C4-2B (cell line): ENCODE measurements at regions not wholly inside any gene's neighbourhood (a gene's known extent, or its start where the extent isn't known, plus 50 kb on each side); places are given as distances from the start of the nearest gene placed in this dataset.

Source experiments
- H3K27ac ChIP-seq: fragments of 450-650 bp; 2 replicates; pipeline ENCODE4 v1.5.1; 2017
- ZFX ChIP-seq: fragments of 450-650 bp; IDR thresholded peaks from 2 replicates; pipeline ENCODE4 v1.6.1; 2017
- TF ChIP-seq, protein P1 (sequence below): fragments of 450-650 bp; conservative IDR thresholded peaks from 2 replicates; pipeline ENCODE4 v1.5.1; 2017; ENCODE audit warnings: mild to moderate bottlenecking

DNA sequence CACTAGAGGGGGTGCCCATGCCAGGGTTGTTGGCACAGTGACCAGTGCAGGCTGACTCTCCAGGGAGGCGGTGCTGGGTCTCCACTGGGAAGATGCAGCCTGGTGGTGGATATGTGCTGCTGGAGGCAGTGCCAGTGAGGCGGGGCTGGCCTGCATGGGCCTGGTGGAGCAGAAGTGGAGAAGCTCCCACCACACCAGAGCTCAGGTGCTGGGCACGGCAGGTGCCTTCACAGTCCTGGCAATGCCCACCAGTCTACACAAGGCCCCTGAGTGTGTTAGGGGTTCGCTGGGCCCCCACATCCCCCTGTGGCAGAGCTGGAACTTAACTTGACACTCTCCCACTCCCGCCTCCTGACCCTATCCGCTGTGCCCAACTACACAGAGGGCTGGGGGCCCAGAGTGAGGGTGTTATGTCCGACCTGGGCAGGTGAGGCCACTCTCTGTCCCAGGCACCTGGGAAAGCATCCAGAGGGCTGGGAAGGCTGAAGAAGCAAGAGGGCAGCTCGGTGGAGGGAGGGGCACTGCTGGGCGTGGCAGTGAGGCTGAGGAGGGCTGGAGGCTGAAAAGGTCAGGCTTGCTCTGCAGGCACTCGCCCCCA lies 102.4 kb upstream of the B3GAT1 start:
- TF ChIP-seq, protein P1, sequence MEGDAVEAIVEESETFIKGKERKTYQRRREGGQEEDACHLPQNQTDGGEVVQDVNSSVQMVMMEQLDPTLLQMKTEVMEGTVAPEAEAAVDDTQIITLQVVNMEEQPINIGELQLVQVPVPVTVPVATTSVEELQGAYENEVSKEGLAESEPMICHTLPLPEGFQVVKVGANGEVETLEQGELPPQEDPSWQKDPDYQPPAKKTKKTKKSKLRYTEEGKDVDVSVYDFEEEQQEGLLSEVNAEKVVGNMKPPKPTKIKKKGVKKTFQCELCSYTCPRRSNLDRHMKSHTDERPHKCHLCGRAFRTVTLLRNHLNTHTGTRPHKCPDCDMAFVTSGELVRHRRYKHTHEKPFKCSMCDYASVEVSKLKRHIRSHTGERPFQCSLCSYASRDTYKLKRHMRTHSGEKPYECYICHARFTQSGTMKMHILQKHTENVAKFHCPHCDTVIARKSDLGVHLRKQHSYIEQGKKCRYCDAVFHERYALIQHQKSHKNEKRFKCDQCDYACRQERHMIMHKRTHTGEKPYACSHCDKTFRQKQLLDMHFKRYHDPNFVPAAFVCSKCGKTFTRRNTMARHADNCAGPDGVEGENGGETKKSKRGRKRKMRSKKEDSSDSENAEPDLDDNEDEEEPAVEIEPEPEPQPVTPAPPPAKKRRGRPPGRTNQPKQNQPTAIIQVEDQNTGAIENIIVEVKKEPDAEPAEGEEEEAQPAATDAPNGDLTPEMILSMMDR: no peak
- no peak for TF ChIP-seq ZFX

DNA sequence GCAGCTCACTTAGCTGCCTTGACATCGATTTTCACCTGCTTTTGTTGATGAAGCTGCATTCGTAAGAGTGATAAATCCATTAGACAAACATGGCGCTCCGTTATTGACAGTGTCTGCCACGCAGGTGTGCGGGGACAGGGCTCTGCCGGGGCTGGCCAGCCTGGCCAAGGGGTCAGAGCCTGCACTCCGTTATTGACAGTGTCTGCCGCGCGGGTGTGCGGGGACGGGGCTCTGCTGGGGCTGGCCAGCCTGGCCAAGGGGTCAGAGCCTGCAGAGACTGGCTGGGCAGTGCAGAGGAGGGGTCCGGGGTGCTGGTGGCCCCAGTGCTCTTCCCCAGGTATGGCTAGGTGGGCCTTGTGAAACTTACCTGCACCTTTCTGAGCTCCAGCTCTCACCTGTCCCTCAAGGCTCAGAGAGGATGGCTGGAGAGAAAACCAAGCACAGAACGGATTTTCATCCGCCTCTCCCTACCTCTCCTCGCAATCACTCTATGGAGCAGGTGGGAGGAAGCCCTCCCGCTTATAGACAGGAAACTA lies 101.6 kb upstream of the B3GAT1 start:
- TF ChIP-seq, protein P1: no peak
- no peak for TF ChIP-seq ZFX
- no peak overlapping the region for H3K27ac ChIP-seq

More for the DNA sequence above, 102.4 kb upstream of the B3GAT1 start:
- no peak overlapping the region for H3K27ac ChIP-seq

DNA sequence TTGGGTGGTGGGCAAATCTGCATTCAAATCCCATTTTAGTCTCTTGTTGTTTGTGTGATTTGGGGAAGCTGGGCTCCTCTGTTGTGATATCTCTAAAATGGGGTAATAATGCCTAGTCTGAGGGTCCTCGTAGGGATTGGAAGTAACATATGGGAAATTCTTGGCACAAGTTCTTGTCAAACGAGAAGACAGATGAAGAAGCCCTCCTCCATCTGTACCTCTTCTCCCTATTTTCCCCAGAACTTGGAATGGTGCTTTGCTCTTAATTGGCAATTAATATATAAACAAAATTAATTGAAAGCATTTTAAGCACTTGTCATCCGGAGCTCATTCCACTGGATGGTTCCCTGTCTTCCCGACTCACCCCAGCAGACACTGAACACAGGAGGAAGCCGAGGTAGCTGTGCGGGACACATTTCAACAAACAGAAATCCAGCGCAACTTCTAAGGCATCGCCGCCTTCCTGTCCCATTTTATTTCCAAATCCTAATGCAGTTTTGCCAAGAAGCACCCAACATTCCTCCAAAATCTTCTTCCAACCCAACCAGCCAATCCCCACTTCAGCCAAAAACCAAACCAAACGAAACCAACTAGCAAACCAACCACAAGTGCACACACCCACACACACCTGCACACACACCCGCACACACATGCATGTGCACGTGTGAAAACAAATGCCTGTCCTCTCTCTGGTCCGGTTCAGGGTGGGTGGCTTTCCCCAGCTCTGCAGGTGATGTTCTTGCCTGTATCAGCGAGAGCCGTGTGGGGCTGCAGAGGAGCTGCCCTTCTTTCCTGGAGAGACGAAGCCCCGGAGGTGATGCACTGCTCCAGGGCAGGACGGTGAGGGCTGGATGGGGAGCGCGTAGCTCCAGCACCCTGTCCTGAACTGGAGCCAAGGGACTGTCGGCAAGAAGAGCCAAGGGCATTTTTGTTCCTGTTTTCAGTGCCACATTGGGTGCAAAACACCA lies 100.8 kb upstream of the B3GAT1 start:
- no peak overlapping the region for H3K27ac ChIP-seq
- TF ChIP-seq, protein P1: no peak
- no peak for TF ChIP-seq ZFX

DNA sequence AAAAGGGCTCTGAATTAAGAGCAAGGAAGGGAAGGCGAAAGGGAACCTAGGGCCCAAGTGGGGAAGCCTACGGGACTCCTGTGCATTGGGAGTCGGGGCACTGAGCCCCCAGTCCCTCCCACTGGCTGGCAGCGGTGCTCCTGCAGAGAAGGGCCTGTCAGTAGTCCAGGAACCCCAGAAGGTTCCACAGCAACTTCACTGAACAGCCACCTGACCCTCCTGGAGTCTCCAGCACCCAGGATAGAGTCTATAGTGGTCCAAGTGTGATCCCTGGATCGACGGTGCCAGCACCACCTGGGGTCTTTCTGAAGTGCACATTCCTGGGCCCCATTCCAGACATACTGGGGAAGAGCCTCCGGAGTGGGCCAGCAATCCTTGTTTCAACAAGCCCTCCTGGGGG lies 100.0 kb upstream of the B3GAT1 start:
- no peak overlapping the region for H3K27ac ChIP-seq
- TF ChIP-seq, protein P1: no peak
- TF ChIP-seq ZFX: no peak

DNA sequence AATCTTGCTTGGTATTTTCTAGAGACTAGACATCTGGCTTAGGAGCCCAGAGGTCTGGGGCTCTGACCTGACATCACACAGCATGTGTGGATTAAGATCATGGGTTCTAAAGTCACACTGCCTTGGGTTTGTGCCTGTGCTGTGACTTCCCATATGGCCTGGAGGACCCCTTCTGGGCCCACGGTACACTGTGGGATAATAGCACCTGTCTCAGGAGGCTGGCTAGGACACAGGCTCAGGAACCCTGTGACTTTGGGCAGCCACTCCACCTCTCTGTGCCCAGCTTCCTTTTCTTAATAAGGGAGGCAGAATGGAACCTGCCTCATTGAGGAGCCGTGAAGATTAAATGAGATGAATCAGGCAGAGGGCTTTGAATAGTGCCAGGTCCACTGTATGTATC lies 99.2 kb upstream of the B3GAT1 start:
- no peak overlapping the region for H3K27ac ChIP-seq

DNA sequence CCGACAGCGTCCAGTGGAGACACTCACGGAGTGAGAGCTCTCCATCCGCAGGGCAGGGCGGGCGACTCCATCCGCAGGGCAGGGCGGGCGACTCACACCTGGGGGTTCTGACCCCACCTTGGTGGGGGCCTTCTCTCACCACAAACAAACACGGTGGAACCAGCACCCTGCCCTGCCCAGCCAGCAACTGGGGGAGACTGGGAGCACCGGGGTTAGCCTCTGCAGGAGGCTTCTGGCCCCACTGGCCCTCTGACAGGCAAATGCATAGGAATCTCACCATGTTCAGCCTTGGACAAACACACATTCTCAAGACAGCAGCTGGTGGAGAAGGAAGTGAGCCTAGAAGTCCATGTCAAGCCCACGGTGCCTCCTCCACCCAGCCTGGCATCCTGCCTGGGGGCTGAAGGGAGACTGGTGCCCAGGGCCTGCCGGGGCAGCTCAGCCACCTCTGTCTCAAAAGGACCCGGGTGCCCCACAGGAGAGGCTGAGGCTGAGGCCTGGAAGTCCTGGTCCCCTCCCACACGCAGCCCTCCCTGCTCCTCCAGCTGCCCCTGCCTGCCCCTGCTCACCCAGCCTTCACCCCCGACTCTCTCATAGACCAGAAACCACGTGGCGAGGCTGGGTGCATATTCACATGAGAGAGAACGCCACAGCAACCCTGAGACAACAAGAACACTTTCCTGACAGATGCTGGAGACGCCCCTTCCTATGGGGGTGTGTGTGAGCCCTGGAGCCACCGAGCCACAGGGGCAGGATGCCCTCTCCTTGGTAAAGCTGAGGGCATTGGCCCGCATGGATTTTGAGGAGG lies 98.4 kb upstream of the B3GAT1 start:
- TF ChIP-seq, protein P1: no peak
- no peak for TF ChIP-seq ZFX
- H3K27ac ChIP-seq: no peak overlapping the region

More for the DNA sequence above, 99.2 kb upstream of the B3GAT1 start:
- TF ChIP-seq, protein P1: no peak
